Esophagus squamous epithelium (tissue), 4 donors: ENCODE measurements at regions not wholly inside any gene's neighbourhood (a gene's known extent, or its start where the extent isn't known, plus 50 kb on each side); places are given as distances from the start of the nearest gene placed in this dataset.

Experiments
- CTCF ChIP-seq, 6 experiments: fragments of 450-650 bp in 4 of 6; fragments of 200-600 bp in 2 of 6; sonication (generic) in 2 of 6; IDR thresholded peaks; one replicate each; pipeline ENCODE4 v1.5.1; 2016 to 2019; ENCODE audit warnings: antibody characterized with exemption in 6 of 6, mild to moderate bottlenecking in 4 of 6, moderate library complexity in 4 of 6
- POLR2A ChIP-seq, 4 donors: fragments of 450-650 bp; IDR thresholded peaks; one replicate each; pipeline ENCODE4 v1.6.1; 2017; ENCODE audit warnings: antibody characterized with exemption in 4 of 4, mild to moderate bottlenecking in 4 of 4, moderate library complexity in 3 of 4

GRCh38 chr11:16632295-16633200, 105.9 kb upstream of the C11orf58 start:
- TF ChIP-seq CTCF (IDR thresholded peaks at IDR 0.05), result peak in 2 of 6 experiments; percentile 19 to 48
- TF ChIP-seq POLR2A (IDR thresholded peaks at IDR 0.05), result no peak
